C1 segment of cervical spinal cord (tissue), 14 donors: ENCODE measurements at regions not wholly inside any gene's neighbourhood (a gene's known extent, or its start where the extent isn't known, plus 50 kb on each side); places are given as distances from the start of the nearest gene placed in this dataset.
"Not testable (repeated sequence)": the region's sequence is repeated elsewhere in the genome, so short reads cannot be mapped to it uniquely, and the experiment has no call there.

ENCODE experiments used
- DNase-seq, 14 donors: peaks; one replicate each; lab custom pipeline; 2025; lab: John Stamatoyannopoulos, UW

DNA sequence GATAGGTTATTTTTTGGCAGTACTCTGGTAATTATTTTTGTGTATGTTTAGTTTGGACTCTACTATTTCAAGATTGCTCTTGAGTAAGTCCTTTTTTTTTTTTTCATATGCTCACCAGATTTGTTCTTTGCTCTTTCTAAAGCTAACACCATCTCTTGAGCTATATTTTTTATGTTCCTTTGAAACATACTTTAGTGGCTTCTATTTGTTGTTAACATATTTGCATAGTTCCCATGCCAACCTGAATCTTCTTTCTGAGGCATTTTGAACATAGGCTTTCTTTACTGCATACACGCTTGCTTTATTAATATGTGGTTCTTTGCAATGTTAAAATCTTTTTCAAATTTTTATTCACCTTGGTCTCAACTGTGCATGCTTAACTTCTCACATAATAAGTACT lies 1644.9 kb downstream of the SUCLG1 start:
- no peak for DNase-seq

GRCh38 chr2:82811946-82812345 lies 1647.1 kb downstream of the SUCLG1 start:
- DNase-seq: no peak

DNA sequence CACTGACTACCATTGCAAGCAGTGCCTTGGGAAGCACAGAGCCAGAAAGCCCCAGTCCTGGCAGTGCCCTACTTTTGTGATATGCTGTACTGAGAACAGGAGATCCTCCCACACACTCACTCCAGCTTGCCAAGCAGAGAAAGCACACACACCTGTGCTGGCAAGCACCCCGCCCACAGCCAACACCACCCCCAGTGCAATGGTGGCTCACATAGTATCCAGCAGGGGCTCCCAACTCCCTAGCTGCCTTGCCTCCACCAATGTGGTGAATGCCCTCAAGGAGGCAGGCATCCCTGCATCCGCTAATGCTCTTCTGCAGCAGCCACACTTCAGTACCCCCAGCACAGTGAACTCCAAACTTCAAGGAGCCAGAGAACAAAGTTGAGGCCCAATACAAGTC lies 1655.8 kb downstream of the SUCLG1 start:
- DNase-seq: no peak

GRCh38 chr2:82797469-82797868 lies 1661.6 kb downstream of the SUCLG1 start:
- no peak for DNase-seq

DNA sequence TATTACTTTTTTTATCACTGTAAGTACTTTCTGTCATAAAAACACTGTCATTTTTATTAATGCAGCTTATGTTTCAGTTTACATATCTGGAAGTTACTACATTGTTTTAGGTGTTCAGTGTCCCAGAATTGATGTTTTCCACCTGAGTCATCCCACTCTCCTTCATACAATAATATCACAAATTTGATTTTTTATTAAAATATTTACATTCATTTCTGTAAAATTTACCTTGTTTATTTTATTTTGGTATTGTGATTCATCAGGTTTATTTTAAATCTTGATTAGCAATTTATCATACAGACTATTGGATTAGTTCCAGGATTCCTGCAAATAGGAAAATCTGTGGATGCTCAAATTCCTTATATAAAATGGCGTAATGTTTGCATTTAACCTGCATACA lies 1662.9 kb downstream of the SUCLG1 start:
- no peak for DNase-seq

- no peak for DNase-seq
These were observed 1663.6 kb downstream of the SUCLG1 start for GRCh38 chr2:82795446-82795845.

DNA sequence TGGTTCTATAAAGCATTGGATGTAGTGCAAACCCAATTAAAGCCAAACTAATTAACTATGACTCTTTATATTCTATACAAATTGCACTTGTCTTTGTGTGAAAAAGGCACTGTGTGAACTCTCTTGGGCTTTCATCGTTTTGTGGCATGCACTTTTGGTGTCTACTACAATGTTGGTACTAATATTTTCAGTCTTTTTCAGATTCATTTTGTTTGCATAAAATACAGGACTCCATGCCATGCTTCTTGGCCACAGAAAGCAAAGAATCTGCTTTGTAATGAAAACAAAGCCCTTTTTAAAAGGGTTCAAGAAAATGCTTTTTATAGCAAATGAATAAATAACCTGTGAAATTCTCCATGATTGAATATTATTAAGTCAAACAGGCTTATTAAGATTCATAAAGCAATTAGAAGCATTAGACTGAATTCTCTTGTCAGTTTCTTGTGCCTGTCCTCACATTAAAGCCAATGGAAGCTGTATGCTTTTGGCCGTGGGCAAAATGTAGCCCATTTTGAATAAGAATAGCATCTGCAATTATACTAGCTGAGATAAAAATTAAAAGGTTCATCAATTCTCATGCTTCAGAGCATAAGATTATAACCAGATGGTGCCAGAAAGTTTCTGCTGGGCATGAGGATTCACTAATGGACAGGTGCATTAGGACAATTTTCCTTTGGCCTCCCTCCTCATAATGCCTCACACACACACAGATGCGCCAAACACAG lies 1665.2 kb downstream of the SUCLG1 start:
- DNase-seq: no peak

- DNase-seq: no peak
These were observed 1666.8 kb downstream of the SUCLG1 start for GRCh38 chr2:82792316-82792715.

GRCh38 chr2:82790206-82791021 lies 1668.7 kb downstream of the SUCLG1 start:
- no peak for DNase-seq

- DNase-seq: no peak
These were observed 1669.3 kb downstream of the SUCLG1 start for GRCh38 chr2:82789851-82790205.

DNA sequence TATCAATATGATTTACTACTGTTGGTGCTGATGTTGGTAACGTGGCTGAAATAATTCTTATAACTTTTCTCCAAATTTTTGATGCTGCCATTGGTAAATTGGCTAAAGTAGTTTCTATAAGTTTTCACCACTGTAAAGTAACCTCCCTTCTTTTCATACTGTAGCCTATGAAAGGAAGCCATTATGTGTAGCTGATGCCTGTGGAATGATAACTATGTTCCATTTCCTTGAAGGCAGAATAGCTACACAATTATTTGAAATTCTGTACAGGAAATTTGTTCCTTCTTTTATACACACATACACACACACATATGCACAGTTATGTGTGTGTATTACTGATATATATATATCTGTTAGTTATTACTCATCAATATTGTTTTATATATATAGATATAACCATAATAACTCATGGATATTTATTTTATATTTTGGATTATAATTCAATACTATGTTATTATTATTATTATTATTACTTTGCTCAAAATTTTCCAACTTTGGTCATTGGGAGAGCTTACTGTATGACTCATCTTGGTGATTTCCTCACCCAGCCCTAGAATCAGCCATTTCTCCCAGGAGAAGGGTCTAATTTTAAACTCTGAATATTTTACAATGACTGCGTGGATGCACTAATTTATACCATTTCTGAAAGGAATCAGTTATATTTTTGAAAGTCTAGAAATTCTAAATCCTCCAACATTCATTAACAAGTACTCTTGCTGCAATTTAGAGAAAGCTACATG lies 1677.7 kb downstream of the SUCLG1 start:
- no peak for DNase-seq

DNA sequence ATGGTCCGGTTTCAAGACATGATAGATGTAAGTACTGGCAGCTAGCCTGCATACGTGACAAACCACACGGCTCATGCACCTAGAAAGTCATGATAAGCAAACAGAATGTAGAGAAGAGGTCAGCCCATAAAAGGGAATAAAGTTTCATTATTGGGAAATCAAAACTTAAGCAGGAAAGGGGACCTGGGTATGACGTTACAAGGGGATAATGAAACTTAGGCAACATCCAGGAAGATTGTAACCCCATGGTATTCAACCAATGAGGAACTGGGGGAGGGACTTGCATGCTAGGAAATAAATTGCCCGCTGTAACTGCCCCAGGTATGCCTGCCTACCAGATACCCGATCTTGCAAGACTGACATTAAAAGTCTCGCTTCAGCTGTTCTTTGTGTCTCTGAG lies 1679.0 kb downstream of the SUCLG1 start:
- DNase-seq: no peak

- no peak for DNase-seq
These were observed 1706.7 kb downstream of the SUCLG1 start for GRCh38 chr2:82752396-82752795.

- DNase-seq: no peak
These were observed 1710.4 kb downstream of the SUCLG1 start for GRCh38 chr2:82748653-82749052.

GRCh38 chr2:82740527-82740926 lies 1718.6 kb downstream of the SUCLG1 start:
- no peak for DNase-seq

DNA sequence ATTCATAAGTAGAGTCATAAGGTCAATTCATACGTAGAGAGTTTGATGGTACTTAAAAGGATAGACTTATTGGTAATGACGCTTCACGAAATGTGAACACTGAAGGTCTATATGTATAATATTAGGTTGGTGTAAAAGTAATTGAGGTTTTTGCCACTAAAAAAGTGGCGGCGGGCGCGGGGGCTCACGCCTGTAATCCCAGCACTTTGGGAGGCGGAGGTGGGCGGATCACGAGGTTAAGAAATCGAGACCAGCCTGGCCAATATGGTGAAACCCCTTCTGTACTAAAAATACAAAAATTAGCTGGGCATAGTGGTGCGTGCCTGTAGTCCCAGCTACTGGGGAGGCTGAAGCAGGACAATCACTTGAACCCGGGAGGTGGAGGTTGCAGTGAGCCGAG lies 1721.1 kb downstream of the SUCLG1 start:
- not testable (repeated sequence) for DNase-seq

- no peak for DNase-seq
These were observed 1723.7 kb downstream of the SUCLG1 start for GRCh38 chr2:82735336-82735735.

- no peak for DNase-seq
These were observed 1727.3 kb downstream of the SUCLG1 start for GRCh38 chr2:82731824-82732223.

- no peak for DNase-seq
These were observed 1728.3 kb downstream of the SUCLG1 start for GRCh38 chr2:82730811-82731210.

DNA sequence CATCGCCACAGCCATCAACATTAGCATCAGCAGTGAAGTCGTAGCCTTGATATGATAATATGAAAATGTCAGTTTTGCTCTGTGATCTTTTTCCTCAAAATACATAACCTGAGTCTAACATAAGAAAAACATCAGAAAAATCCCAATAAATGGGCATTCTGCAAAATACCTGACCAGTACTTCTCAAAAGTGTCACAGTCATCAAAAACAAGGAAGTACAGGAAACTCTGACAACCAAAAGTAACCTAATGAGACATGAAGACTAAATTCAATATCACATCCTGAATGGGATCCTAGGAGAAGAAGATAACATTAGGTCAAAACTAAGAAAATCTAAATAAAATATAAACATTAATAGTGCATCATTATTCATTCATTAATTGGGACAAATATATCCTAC lies 1731.0 kb downstream of the SUCLG1 start:
- DNase-seq: no peak

- no peak for DNase-seq
These were observed 1750.4 kb downstream of the SUCLG1 start for GRCh38 chr2:82708681-82709080.

GRCh38 chr2:82697231-82697630 lies 1761.8 kb downstream of the SUCLG1 start:
- no peak for DNase-seq

- no peak for DNase-seq
These were observed 1764.6 kb downstream of the SUCLG1 start for GRCh38 chr2:82694431-82694830.
